ENCODE measurements at regions not wholly inside any gene's neighbourhood (a gene's known extent, or its start where the extent isn't known, plus 50 kb on each side); places are given as distances from the start of the nearest gene placed in this dataset.

GRCh38 chr5:85621668-85622067 is 996.1 kb upstream of the COX7C start:
- TF ChIP-seq HNRNPH1 (optimal IDR thresholded peaks at IDR 0.05; ENCODE audit: low read depth, low read length) (no peak), NFIC (IDR thresholded peaks at IDR 0.05; ENCODE audit: low read length) (no peak), CTCF (CRISPR knock-in tag; IDR thresholded peaks at IDR 0.05) (no peak), ZNF691 (CRISPR knock-in tag; IDR thresholded peaks at IDR 0.05; ENCODE audit: borderline replicate concordance, low read depth) (no peak), MXI1 (IDR thresholded peaks at IDR 0.05; ENCODE audit: borderline replicate concordance, low read depth, low read length) (no peak)
- TF ChIP-seq, protein P1, sequence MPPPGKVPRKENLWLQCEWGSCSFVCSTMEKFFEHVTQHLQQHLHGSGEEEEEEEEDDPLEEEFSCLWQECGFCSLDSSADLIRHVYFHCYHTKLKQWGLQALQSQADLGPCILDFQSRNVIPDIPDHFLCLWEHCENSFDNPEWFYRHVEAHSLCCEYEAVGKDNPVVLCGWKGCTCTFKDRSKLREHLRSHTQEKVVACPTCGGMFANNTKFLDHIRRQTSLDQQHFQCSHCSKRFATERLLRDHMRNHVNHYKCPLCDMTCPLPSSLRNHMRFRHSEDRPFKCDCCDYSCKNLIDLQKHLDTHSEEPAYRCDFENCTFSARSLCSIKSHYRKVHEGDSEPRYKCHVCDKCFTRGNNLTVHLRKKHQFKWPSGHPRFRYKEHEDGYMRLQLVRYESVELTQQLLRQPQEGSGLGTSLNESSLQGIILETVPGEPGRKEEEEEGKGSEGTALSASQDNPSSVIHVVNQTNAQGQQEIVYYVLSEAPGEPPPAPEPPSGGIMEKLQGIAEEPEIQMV (CRISPR knock-in tag; IDR thresholded peaks at IDR 0.05; ENCODE audit: low read depth) = no peak

Data from HepG2 (cell line).